H1 (cell line): ENCODE measurements at regions not wholly inside any gene's neighbourhood (a gene's known extent, or its start where the extent isn't known, plus 50 kb on each side); places are given as distances from the start of the nearest gene placed in this dataset.

Source experiments
- BRCA1 ChIP-seq: IDR thresholded peaks from 2 replicates; pipeline ENCODE4 v1.6.1; 2012; ENCODE audit warnings: low read depth, low read length, improper control_type of control experiment
- CHD1 ChIP-seq: IDR thresholded peaks from 2 replicates; pipeline ENCODE4 v1.6.1; 2012; ENCODE audit warnings: low read depth, low read length, improper control_type of control experiment
- EP300 ChIP-seq, 2 experiments: IDR thresholded peaks; 1 replicate in 1 of 2; 2 replicates in 1 of 2; pipeline ENCODE4 v1.6.1; 2011 to 2012; ENCODE audit warnings: low read depth in 2 of 2, low read length in 2 of 2, mild to moderate bottlenecking in 2 of 2, borderline replicate concordance in 1 of 2, inconsistent platforms in 1 of 2, moderate library complexity in 1 of 2
- EZH2 ChIP-seq: fragments of 200-600 bp; sonication (generic); IDR thresholded peaks from 2 replicates; pipeline ENCODE4 v1.7.1; 2012; ENCODE audit warnings: low read depth, mild to moderate bottlenecking, moderate library complexity, low read length, inconsistent platforms; ENCODE audit not compliant: severe bottlenecking
- RAD21 ChIP-seq, 2 experiments: IDR thresholded peaks in 1 of 2; conservative IDR thresholded peaks in 1 of 2; 2 replicates each; pipeline ENCODE4 v1.6.1; 2011; ENCODE audit warnings: low read depth in 2 of 2, low read length in 2 of 2, improper control_type of control experiment in 1 of 2, inconsistent platforms in 1 of 2, mild to moderate bottlenecking in 1 of 2, moderate library complexity in 1 of 2
- RNF2 ChIP-seq: fragments of 200-900, 300-1000 bp; sonication (generic); IDR thresholded peaks from 2 replicates; pipeline ENCODE4 v1.7.1; 2016; ENCODE audit warnings: borderline replicate concordance, low read depth, mild to moderate bottlenecking, antibody characterized with exemption, low read length; ENCODE audit not compliant: poor library complexity, severe bottlenecking; ENCODE audit errors: missing control alignments
- TCF12 ChIP-seq: IDR thresholded peaks from 2 replicates; pipeline ENCODE4 v1.6.1; 2011; ENCODE audit warnings: low read depth, mild to moderate bottlenecking, low read length
- YY1 ChIP-seq: IDR thresholded peaks from 2 replicates; pipeline ENCODE4 v1.6.1; 2011; ENCODE audit warnings: low read depth, mild to moderate bottlenecking, low read length
- TF ChIP-seq, protein P1 (sequence below), 3 experiments: IDR thresholded peaks; 1 replicate in 2 of 3; 2 replicates in 1 of 3; pipeline versions ENCODE4 v1.5.1 to v1.6.1; 2011; ENCODE audit warnings: low read length in 3 of 3, mild to moderate bottlenecking in 3 of 3, inconsistent platforms in 2 of 3, low read depth in 1 of 3, moderate library complexity in 1 of 3; ENCODE audit not compliant: insufficient read depth in 1 of 3; ENCODE audit errors: control extremely low read depth in 1 of 3
- TF ChIP-seq, protein P2 (sequence below): IDR thresholded peaks from 2 replicates; pipeline ENCODE4 v1.6.1; 2012; ENCODE audit warnings: low read length, inconsistent platforms
- TF ChIP-seq, protein P3 (sequence below): IDR thresholded peaks from 2 replicates; pipeline ENCODE4 v1.6.1; 2012; ENCODE audit warnings: inconsistent platforms

DNA sequence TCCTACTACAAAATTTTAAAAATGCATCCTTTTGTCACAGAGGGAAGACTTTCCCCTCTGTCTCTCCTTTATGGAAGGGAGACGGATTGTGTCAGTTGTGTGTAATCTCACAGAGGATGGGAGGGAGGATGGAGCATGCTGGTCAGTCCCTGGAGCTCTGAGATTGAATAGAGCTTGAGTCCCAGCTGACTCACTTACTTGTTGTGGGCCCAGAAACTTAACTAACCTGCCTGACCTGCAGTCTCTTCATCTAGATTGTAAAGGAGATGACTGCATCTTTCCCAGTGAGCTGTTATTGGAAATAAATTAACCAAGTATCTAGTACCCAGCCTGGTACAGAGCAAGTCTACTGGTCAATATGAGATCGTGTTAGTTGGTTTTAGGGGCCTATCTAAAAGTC is 77.9 kb upstream of the ADO start:
- TF ChIP-seq YY1 (no peak), RNF2 (no peak), EP300 (IDR thresholded peaks at IDR 0.05; ENCODE audit: borderline replicate concordance in 1 of 2, low read depth in 2 of 2, low read length in 2 of 2) (no peak), EZH2 (no peak), RAD21 (IDR thresholded peaks at IDR 0.05 in 1 of 2, conservative IDR thresholded peaks at IDR 0.05 in 1 of 2; ENCODE audit: low read depth in 2 of 2, low read length in 2 of 2) (no peak), CHD1 (no peak), TCF12 (no peak), BRCA1 (no peak)
- TF ChIP-seq, protein P1, sequence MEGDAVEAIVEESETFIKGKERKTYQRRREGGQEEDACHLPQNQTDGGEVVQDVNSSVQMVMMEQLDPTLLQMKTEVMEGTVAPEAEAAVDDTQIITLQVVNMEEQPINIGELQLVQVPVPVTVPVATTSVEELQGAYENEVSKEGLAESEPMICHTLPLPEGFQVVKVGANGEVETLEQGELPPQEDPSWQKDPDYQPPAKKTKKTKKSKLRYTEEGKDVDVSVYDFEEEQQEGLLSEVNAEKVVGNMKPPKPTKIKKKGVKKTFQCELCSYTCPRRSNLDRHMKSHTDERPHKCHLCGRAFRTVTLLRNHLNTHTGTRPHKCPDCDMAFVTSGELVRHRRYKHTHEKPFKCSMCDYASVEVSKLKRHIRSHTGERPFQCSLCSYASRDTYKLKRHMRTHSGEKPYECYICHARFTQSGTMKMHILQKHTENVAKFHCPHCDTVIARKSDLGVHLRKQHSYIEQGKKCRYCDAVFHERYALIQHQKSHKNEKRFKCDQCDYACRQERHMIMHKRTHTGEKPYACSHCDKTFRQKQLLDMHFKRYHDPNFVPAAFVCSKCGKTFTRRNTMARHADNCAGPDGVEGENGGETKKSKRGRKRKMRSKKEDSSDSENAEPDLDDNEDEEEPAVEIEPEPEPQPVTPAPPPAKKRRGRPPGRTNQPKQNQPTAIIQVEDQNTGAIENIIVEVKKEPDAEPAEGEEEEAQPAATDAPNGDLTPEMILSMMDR (IDR thresholded peaks at IDR 0.05; ENCODE audit: control extremely low read depth in 1 of 3, insufficient read depth in 1 of 3, low read depth in 1 of 3, low read length in 3 of 3) = no peak
- TF ChIP-seq, protein P2, sequence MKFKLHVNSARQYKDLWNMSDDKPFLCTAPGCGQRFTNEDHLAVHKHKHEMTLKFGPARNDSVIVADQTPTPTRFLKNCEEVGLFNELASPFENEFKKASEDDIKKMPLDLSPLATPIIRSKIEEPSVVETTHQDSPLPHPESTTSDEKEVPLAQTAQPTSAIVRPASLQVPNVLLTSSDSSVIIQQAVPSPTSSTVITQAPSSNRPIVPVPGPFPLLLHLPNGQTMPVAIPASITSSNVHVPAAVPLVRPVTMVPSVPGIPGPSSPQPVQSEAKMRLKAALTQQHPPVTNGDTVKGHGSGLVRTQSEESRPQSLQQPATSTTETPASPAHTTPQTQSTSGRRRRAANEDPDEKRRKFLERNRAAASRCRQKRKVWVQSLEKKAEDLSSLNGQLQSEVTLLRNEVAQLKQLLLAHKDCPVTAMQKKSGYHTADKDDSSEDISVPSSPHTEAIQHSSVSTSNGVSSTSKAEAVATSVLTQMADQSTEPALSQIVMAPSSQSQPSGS = no peak
- TF ChIP-seq, protein P3, sequence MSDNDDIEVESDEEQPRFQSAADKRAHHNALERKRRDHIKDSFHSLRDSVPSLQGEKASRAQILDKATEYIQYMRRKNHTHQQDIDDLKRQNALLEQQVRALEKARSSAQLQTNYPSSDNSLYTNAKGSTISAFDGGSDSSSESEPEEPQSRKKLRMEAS = no peak
